RPMI7951 (cell line): ENCODE measurements at regions not wholly inside any gene's neighbourhood (a gene's known extent, or its start where the extent isn't known, plus 50 kb on each side); places are given as distances from the start of the nearest gene placed in this dataset.
A peak's percentile ranks its signal among the peaks of the same experiment; 100 is the strongest.

Source experiments
- DNase-seq: peaks from one replicate; pipeline ENCODE4 v3.0.0-alpha.2; 2012; ENCODE audit warnings: low read depth

DNA sequence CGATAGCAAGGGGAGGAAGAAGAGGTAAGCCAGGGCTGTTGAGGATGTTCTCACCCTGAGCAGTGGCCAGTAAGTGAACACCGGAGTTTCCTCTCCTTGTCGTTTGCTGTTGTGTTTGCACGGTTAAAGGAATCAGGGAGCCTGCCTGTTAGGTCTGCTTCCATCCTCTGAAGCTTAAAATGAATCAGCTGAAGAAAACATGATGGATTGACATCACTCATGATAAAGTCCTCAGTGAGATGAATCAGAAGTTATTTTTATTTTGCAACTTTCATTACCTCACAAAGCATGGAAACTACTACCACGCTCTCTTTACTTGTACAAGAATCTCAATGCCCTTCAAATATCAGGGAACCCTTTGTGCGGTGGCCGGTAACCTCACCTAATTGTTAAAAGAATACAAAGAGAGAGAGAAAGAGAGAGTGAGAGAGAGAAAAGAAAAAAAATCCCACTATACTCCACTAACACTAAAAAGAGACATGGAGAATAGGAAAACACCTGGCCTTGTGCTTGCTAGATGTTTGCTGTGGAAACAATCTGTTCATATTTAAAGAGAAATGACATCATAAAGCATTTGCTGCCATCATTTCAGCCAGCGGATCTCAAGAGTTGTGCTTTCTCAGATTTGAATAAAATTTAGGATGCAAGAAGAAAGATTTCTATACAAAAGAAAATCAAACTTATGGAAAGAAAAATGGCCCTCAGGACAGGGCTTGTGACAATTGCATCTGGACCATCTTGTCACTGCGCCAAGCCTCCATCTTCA is 441.6 kb upstream of the SALL1 start:
- DNase-seq, result no peak

DNA sequence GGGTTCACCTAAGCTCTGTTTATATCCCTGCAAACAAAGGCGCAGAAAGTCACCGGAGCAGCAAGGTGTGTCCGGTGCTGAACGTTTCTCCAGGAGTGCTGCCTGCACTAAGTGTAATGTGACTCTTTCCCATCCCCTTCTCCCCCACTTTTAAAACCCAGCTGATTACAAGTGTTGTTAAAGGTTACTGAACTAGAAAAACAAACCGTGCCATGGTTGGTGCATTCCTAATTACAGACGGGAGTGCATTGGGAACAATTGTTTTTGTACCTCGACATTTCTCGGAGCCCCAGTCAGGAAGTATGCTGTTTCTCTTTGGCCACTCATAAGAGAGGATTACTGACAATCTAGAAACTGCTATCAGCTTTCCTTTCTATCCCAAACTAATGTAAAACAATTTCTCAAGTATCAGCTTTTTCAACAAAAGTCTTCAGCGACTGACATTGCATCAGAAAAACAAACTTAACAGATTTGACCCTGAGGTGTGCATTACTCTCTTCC is 441.0 kb upstream of the SALL1 start:
- DNase-seq, result no peak

DNA sequence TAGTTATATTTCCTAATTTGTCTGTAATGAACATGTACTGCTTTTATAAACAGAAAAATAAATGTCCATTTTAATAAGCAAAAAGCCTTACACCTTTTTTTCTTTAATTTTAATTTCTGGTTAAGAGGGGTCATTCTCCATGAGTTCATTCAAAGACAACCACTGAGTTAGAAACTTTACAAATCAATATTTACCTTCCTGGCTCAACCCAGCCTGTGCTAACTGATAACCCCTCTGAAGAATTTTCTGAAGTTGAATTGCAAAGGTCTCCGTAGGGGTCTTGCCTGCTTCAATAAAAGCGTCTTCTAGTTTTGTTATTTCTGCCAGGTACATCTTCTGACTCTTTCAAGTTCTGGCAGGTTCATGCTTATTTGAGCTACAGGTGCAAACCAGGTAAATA is 440.4 kb upstream of the SALL1 start:
- DNase-seq, result no peak

DNA sequence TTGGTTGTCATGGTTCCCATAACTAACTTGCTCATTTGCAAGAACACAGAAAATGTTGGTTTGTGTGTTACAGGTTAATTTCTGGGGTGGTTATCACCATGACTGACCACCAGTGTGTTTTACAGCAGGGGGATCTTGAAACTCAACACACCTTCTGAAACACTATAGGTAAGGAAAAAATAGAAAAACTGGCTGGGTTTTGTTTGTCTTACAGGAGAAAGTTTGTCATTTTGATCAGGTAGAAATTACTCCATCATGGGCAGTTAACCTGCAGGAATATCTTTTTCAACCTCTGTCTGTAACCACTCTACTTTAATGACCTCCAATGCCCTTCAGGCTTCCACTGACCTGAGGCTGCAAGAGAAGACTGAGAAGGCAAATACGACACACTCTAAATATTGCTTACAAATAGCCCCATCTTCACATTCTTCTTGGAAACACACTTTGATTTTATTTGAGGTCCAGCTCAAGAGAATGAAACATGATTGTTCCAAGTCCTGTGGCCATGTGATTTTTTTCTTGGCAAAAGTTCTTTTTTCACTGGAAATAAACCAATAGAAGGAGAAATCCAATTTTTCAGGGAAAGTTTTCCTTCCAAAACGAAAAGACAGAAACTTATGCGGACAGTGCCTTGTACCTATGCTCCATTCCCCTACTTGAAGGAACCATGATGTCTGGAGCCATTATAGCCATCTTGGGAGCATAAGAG is 428.7 kb upstream of the SALL1 start:
- no peak for DNase-seq

DNA sequence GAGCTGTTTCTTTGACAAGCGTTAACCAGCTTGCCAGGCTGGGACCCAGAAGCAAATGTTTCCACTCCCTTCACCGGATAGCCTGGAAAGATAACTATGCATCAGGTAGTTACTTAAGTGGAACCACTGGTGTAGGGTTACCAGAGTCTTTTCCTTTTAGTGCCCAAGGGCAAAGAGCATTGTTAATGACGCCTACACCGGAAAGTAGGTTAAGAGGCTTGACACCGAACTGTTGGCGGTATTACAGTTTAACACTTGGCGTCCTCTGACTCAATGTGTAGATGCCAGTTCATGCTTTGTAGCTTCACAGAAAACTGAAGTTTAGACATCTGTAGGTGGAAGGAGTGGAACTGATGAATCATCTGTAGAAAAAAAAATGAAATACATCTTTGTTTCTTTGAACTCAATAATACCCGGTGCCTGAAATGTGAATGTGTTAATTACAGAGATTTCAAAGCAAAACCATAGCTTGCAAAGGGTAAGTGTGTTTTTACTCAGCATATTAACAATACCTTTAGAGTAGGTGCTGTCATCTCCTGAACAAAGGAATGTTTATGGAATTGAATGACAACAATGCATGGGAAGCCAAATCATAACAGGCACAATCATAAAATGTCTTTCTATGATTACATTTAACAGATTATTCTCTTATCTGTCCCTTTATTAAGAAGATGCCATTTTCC is 426.7 kb upstream of the SALL1 start:
- peak; percentile 92 for DNase-seq

DNA sequence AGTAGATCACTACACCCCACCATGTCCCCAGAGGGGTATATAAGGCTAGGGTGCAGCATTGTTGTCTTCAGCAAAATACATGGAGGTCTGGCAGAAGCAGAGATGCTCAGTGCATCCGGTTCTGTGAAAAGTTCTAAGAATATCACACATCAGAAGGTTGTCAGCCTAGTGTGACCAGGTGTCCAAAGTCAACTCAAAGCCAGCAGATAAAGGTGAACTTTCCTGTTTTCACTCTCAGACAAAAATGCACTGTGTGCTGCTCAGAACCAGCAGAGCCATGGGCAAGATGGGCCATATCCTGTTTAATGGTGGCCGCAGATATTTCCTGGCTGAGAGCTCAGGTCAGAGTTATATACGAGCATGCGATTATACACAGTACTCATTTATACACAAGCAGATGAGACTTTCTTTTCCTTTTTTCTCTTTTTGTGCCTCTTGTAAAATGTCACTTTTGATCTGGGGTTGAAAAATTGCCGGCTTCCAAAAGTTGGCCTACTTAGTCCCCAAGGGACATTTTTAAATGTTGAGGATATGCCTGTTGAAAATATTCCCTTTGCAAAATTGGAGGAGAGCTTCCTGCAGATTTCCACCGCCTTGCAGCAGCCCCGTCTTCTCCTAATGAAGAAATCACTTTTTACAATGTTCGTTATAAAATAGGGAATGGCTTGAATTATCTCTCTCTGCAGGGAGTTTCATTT is 425.6 kb upstream of the SALL1 start:
- DNase-seq, result no peak

DNA sequence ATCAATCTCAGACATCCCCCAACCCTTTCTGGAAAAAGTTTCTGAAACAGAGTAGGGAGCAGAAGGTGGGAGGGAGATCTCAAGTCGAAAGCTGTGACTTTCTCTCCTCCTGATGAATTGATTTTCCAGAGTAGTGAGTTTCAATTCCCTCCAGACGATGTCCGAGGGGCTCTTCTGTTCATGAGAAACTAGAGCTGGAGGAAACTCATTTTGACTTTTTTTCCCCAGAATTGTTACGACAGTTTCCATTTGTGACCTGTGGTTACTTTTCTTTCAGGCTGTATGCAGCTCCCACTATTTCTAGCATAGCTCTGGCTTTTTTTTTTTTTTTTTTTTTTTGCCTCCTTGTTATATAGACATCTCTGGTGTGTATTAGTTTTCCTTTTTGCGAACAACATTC is 422.1 kb upstream of the SALL1 start:
- DNase-seq, result no peak

DNA sequence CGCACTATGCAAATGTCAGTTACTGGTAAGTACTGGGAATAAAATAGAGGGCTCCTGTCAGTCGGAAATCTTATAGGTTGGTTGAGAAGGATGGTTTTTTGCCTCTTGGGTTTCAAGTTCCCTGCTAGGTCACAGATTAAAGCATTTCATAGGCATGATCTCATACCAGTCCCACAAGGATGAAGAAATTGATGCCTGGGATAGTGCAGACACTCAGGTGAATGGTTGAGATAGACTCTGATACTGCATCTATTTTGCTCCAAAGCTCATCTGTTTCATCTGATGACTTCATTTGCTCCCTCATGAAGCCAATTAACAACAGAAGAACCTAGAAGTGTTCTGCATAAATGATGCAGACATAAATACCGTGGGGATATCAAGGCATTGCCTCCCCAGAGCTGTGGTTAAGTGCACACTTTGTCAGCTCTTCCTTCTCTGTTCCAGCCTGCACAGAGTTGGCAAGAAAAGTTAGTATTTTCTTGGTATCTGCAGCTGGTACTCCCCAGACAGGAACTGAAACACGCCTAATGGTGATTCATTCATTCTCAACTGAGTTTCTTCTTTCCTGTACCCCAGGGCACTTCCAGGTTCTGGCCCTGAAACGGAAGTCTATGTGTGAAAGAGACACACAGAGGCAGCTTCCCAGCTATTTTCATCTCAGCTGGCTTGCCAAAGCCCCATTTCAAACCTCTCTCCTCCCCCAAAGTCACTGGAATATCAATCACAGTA is 418.3 kb upstream of the SALL1 start:
- DNase-seq, result peak; percentile 98

DNA sequence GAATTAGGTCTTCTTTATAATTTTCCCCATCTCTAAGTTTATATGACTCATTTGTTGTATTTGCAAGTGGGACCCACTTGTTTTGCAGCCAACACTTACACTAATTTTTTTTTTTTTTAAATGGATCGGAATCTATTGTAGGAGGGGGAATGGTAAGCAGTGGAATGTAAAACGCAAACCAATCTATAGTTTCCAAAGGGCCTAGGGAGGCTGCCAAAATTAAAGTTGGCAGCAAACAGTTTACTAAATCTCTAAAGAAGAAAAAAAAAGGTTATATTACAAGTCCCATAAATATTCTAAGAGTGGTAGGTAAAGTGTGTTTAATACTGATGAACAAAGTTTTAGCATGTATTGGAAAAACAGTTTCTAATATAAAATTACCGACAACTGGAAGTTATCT is 416.8 kb upstream of the SALL1 start:
- no peak for DNase-seq

DNA sequence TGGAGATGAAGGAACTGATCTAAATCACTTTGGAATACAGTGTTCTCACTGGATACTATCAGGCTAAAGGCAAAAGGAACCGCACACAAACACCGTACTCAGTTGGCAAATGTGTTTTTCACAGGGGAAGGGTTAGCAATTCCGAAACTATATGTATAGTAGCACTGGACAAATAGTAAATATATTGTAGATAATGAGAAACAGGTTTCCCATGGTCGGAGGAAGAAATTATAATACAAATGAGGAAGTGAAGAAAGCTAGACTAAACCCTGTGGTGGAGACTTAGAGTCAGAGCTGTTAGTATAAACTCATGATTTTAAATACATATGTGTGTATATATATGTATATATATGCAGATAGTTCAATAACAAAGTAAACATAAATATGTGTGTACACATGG is 414.1 kb upstream of the SALL1 start:
- DNase-seq, result no peak

DNA sequence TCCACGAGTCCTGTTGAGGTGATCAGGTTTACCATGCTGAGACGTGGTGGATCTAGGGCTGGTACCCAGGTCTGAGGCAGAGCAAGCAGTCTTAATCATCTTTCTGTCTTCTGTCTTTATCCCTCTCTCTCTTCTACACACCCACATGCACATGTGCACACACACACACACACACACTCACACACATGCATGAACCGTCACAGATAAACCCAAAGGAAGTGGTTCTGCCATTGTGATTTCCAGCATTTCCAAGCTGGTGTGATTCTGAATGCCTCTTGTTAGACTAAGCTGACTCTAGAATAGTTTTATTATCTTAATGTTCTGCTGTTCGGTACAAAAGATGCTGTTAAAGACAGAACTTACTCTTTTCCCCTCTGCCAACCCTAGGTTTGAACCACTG is 411.8 kb upstream of the SALL1 start:
- DNase-seq, result peak; percentile 84

DNA sequence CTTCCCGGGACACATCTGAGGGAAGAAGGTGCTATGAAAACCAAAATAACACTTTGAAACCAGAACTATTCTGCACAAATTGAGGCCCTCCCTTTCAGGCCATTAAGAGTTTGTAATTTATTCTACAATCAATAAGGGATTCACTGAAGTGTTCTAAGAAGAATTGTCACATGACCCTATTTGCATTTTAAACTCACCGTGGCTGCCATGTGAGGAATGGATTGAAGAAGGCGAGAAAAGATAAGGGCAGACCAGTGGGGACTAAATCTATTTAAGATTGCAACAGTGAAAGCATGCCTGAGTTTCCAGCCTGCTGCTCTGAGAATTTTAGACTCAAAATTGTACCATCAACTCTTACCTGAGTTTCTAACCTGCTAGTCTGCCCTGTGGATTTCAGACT is 408.8 kb upstream of the SALL1 start:
- DNase-seq, result no peak

DNA sequence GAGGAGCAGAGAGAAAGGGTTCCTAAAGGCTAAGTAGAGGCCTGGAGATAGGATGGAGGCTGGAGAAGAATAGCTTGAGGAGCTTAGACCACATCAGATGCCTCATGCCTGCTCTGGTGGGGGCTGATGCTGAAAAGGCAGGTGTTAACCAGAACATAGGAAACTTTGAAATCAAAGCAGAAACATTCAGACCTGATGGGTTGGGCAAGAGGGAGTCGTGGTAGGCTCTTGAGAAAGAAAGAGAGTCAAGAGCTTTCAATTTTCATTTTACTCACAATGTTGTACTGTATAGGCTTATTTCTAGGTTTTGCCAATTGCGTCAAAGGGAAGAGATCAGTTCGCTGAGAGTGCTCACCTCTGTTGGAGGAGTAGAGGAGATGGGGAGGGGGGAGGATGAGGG is 406.6 kb upstream of the SALL1 start:
- no peak for DNase-seq

DNA sequence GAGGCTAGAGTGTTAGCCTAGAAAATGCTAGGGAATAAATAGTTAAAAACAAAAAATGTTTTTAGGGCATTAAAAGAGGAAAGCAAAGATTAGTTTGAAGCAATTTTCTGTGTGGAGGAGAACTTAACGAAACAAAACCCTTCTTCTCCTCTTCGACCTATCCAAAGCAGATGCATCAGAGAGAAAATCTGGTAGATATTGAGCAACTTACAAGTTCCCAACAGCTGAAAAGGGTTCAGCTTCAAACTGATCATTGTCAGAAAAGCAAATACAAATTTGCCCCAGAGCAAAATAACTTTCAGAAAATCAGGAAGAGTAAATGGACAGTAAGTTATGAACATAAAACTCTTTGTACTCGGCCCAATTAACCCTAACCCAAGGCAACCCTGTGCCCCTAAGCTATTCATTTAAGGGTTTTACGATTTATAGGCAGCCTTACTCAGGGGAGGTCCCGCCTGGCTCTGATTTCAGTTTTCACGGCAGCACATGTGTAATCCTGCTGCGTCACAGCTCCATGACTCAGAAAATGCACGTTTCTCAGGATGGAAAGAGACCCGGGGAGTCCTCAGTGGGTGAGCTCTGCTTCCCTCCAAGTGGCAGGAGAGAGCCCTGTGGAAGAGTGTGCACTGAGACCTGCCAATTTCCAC is 405.7 kb upstream of the SALL1 start:
- peak; percentile 95 for DNase-seq

DNA sequence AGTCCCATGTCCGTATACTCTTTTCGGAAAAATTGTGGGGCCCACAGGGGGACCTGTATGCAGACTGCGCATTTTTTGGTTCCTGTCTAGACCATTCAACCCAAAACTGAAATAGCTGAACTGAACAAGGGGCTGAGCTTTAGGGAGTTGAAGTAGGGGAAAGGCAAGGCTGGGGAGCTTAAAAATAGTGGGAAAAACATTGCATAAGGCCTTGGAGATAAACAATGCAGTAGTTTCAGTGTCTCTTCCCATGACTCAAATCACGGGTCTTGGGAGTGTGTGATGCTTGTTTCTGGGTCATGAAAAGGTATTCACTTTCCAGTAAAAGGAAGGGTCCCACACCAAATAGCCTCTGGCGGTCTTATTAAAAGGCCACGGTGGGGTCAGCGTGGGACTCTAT is 402.8 kb upstream of the SALL1 start:
- no peak for DNase-seq

DNA sequence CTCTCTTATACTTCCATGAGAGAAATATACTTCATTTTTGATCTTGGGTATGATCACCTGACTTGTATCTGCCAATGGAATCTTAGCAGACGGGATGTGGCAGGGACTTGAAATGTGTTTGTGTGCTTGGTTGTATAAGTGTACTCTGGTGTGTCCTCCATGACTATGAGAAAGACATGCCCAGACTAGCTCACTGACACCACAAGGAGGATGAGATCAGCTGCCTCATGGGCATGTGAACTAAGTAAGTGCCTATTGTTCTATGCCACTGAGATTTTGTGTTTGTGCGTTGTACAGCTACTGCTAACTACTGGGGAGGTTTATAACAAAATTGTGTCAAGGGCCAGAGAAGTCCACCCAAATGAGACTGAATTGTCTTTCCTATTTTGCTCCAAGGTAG is 402.2 kb upstream of the SALL1 start:
- DNase-seq, result no peak

DNA sequence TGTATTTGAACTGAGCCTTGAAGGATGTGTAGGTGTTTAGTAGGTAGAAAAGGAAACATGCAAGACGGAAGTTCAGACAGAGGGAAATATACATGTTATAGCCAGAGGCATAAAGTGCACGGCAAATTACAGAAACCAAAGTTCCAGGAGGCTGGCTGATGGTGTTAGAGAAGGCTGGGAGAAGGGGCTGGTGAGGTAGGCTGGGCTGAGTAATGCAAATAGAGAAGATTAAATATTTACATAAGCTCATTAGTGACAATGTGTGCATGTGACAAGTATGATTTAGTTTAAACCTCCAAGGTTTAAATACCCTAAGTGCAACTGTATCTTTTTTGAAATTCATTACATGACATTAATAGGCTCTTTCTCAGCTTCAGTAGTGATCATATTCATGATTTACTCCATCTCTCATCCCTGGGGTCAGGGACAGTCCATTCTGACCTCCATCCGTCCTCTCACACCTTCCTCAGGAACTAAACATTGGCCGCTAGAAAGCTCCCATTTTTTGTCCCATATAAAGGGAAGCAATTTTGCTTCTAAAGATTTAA is 399.8 kb upstream of the SALL1 start:
- DNase-seq, result no peak

DNA sequence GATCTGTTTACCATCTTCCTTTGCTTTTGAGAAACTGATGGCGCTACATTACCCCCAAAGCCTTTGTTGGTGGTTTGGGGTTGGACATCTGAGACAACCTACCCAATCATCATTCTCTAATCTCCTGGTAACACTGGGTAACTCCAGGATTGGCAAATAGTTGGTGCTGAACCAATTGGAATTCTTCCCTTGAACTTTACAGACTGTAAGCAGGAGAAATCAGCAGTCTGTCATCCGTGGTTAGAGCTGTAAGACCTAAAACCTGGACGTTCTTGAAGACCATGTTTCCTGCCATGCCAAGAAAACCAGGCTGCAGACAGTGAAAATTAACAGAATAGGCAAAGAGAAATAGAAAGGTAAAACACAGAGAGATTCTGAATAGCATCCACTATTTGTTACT is 398.8 kb upstream of the SALL1 start:
- DNase-seq, result peak; percentile 70

DNA sequence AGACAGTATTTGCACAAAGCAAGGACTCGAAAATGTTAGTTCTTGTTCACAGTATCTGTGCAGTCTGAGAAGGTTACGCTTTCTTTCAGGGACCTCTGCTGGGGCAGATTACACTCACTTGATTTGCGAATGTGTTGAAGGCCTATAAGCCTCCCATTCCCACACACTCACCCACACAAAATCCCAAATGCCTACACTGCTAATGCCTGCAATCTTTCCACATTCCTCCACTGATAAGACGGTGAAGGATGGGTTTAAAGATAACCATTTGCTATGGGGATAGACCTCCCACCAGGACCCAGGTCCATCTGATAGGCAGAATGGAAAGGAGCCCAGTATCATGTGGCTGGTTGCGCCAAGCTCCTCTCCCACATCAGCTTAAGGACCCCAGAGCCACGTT is 394.9 kb upstream of the SALL1 start:
- DNase-seq, result no peak

DNA sequence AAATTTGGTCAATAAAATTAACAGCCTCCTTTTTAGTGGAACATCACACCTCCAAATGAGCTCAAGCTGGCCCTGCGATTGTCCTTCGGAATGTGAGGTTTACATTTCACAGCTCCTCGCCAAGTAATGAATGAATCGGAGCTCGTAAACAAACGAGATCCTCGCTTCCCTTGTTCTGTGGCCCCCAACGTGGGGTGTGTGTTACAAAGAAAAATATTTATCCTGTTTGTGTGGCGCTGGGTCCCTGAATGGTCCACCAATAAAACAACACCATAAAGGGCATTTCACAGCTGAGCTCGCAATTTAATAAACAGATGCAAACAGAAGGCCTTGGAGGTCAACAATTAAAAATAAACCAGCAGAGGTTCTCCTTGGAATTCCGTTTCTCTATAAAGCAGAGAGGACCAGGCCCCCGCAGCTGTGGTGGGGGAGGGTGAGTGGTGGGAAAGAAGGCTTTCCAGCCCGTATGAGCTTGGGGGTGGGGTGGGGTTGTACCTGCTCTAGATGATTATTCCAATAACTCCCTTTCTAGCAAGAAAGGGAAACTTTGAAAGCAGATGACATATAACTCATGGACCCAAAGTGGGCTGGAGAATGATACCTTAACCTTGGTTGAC is 393.9 kb upstream of the SALL1 start:
- no peak for DNase-seq
